HCT116 (cell line): ENCODE measurements at regions not wholly inside any gene's neighbourhood (a gene's known extent, or its start where the extent isn't known, plus 50 kb on each side); places are given as distances from the start of the nearest gene placed in this dataset.

ENCODE experiments used
- ATF3 ChIP-seq: IDR thresholded peaks from 2 replicates; pipeline ENCODE4 v1.6.1; 2012
- CEBPB ChIP-seq: IDR thresholded peaks from 2 replicates; pipeline ENCODE4 v1.6.1; 2012; ENCODE audit warnings: low read depth
- CTCF ChIP-seq, 3 experiments: fragments of 200-600 bp in 1 of 3; sonication (generic) in 1 of 3; IDR thresholded peaks in 2 of 3; conservative IDR thresholded peaks in 1 of 3; 2 replicates each; pipeline ENCODE4 v1.5.1; 2012 to 2017; ENCODE audit warnings: low read depth in 2 of 3, low read length in 2 of 3, antibody characterized with exemption in 1 of 3, borderline replicate concordance in 1 of 3, control low read depth in 1 of 3, mild to moderate bottlenecking in 1 of 3, mixed read lengths in 1 of 3, mixed run types in 1 of 3, moderate library complexity in 1 of 3; ENCODE audit not compliant: insufficient read depth in 1 of 3
- EGR1 ChIP-seq: IDR thresholded peaks from 2 replicates; pipeline ENCODE4 v1.6.1; 2012; ENCODE audit warnings: low read depth
- EZH2 ChIP-seq: fragments of 200-600 bp; sonication (generic); IDR thresholded peaks from 2 replicates; pipeline ENCODE4 v1.6.1; 2017; ENCODE audit warnings: antibody characterized with exemption, mixed run types
- EZH2phosphoT487 ChIP-seq: fragments of 200-600 bp; IDR thresholded peaks from 2 replicates; pipeline ENCODE4 v1.6.1; 2018; ENCODE audit warnings: antibody characterized with exemption, borderline replicate concordance
- FOSL1 ChIP-seq: IDR thresholded peaks from 2 replicates; pipeline ENCODE4 v1.6.1; 2012; ENCODE audit warnings: low read depth
- POLR2A ChIP-seq: IDR thresholded peaks from 2 replicates; pipeline ENCODE4 v1.7.0; 2011; ENCODE audit warnings: borderline replicate concordance; ENCODE audit not compliant: insufficient read depth, insufficient read length; ENCODE audit errors: extremely low read depth
- POLR2AphosphoS5 ChIP-seq: IDR thresholded peaks from 2 replicates; pipeline ENCODE4 v1.6.1; 2011; ENCODE audit warnings: mild to moderate bottlenecking, low read depth, low read length, moderate library complexity
- REST ChIP-seq: IDR thresholded peaks from 2 replicates; pipeline ENCODE4 v1.6.1; 2012; ENCODE audit warnings: low read depth
- SIN3A ChIP-seq: IDR thresholded peaks from 2 replicates; pipeline ENCODE4 v1.6.1; 2012; ENCODE audit warnings: low read depth
- SP1 ChIP-seq: IDR thresholded peaks from 2 replicates; pipeline ENCODE4 v1.6.1; 2012; ENCODE audit warnings: low read depth
- YY1 ChIP-seq: IDR thresholded peaks from 2 replicates; pipeline ENCODE4 v1.6.1; 2011; ENCODE audit warnings: low read length, low read depth, moderate library complexity, mild to moderate bottlenecking; ENCODE audit not compliant: insufficient replicate concordance; ENCODE audit errors: extremely low read depth
- ZFX ChIP-seq: fragments of 450-650 bp; IDR thresholded peaks from 2 replicates; pipeline ENCODE4 v1.6.1; 2017

GRCh38 chr4:123939621-123940020 lies 543.0 kb downstream of the SPRY1 start:
- TF ChIP-seq CTCF (IDR thresholded peaks at IDR 0.05 in 2 of 3, conservative IDR thresholded peaks at IDR 0.05 in 1 of 3; ENCODE audit: borderline replicate concordance in 1 of 3, insufficient read depth in 1 of 3, low read depth in 2 of 3, low read length in 2 of 3) (no peak), ZFX (no peak), FOSL1 (peak; percentile 29; the same call in 1 of the 2 replicates), POLR2A (no peak), YY1 (no peak), EZH2 (no peak), POLR2AphosphoS5 (no peak), CEBPB (peak; percentile 40; the same call in 1 of the 2 replicates), SP1 (no peak), EZH2phosphoT487 (no peak), SIN3A (no peak), EGR1 (no peak), REST (no peak), ATF3 (no peak)
